HG02610 (cell line): ENCODE measurements at regions not wholly inside any gene's neighbourhood (a gene's known extent, or its start where the extent isn't known, plus 50 kb on each side); places are given as distances from the start of the nearest gene placed in this dataset.
"Not testable (repeated sequence)": the region's sequence is repeated elsewhere in the genome, so short reads cannot be mapped to it uniquely, and the experiment has no call there.

Experiments used
- ATAC-seq: cut with Tn5 transposase; IDR thresholded peaks from one replicate; pipeline ENCODE4 v1.9.1; 2021; ENCODE audit warnings: mild to moderate bottlenecking, moderate library complexity; ENCODE audit not compliant: unreplicated experiment

GRCh38 chr3:24545887-24546286, 51.2 kb upstream of the THRB start:
- no peak for ATAC-seq

GRCh38 chr3:24548278-24548677, 53.6 kb upstream of the THRB start:
- ATAC-seq, result no peak

GRCh38 chr3:24550588-24550987, 55.9 kb upstream of the THRB start:
- no peak for ATAC-seq

- peak; percentile 92 for ATAC-seq
These were observed 57.0 kb upstream of the THRB start for GRCh38 chr3:24551626-24552025.

GRCh38 chr3:24562895-24563294, 68.2 kb upstream of the THRB start:
- peak; percentile 100 for ATAC-seq

- ATAC-seq, result no peak
These were observed 70.4 kb upstream of the THRB start for GRCh38 chr3:24565053-24565452.

- no peak for ATAC-seq
These were observed 71.0 kb upstream of the THRB start for GRCh38 chr3:24565656-24566055.

- no peak for ATAC-seq
These were observed 72.3 kb upstream of the THRB start for GRCh38 chr3:24566927-24567326.

GRCh38 chr3:24572409-24572808, 77.8 kb upstream of the THRB start:
- not testable (repeated sequence) for ATAC-seq

GRCh38 chr3:24573576-24573975, 78.9 kb upstream of the THRB start:
- no peak for ATAC-seq

- no peak for ATAC-seq
These were observed 83.7 kb upstream of the THRB start for GRCh38 chr3:24578324-24578723.

- no peak for ATAC-seq
These were observed 84.3 kb upstream of the THRB start for GRCh38 chr3:24578951-24579421.

- no peak for ATAC-seq
These were observed 88.1 kb upstream of the THRB start for GRCh38 chr3:24582431-24583403.

GRCh38 chr3:24586920-24587319, 92.3 kb upstream of the THRB start:
- no peak for ATAC-seq

- no peak for ATAC-seq
These were observed 94.2 kb upstream of the THRB start for GRCh38 chr3:24588629-24589512.

- no peak for ATAC-seq
These were observed 94.8 kb upstream of the THRB start for GRCh38 chr3:24589513-24589851.

GRCh38 chr3:24589931-24590880, 95.6 kb upstream of the THRB start:
- no peak for ATAC-seq

- ATAC-seq, result no peak
These were observed 96.5 kb upstream of the THRB start for GRCh38 chr3:24591191-24591590.

- no peak for ATAC-seq
These were observed 97.3 kb upstream of the THRB start for GRCh38 chr3:24591661-24592555.

GRCh38 chr3:24594161-24594560, 99.5 kb upstream of the THRB start:
- ATAC-seq, result no peak
